Psoas muscle (tissue), 7 donors: ENCODE measurements at regions not wholly inside any gene's neighbourhood (a gene's known extent, or its start where the extent isn't known, plus 50 kb on each side); places are given as distances from the start of the nearest gene placed in this dataset.

Source experiments
- ATAC-seq, 4 donors: fragments of 200-7000 bp; cut with Tn5 transposase; one replicate each; pipeline ENCODE4 v1.9.1; 2020; ENCODE audit warnings: moderate library complexity in 3 of 4, mild to moderate bottlenecking in 2 of 4
- DNase-seq, 2 donors: peaks; one replicate each; pipeline ENCODE4 v3.0.0-alpha.2; 2020
- H3K27ac ChIP-seq: fragments of 200-600 bp; one replicate; pipeline ENCODE4 v1.8.0; 2022
- H3K27me3 ChIP-seq, 3 donors: fragments of 200-600 bp in 1 of 3; one replicate each; pipeline versions ENCODE4 v1.6.1 to v1.8.0; 2013 to 2022; ENCODE audit warnings: low read length in 2 of 3, mild to moderate bottlenecking in 2 of 3, moderate library complexity in 1 of 3; ENCODE audit not compliant: insufficient read depth in 3 of 3
- H3K36me3 ChIP-seq, 2 donors: fragments of 200-600 bp in 1 of 2; one replicate each; pipeline versions ENCODE4 v1.6.1 to v1.8.0; 2013 to 2022; ENCODE audit warnings: low read depth in 1 of 2, mild to moderate bottlenecking in 1 of 2, moderate library complexity in 1 of 2; ENCODE audit not compliant: insufficient read depth in 1 of 2
- H3K4me1 ChIP-seq: fragments of 200-600 bp; one replicate; pipeline ENCODE4 v1.8.0; 2022
- H3K4me3 ChIP-seq: fragments of 200-600 bp; one replicate; pipeline ENCODE4 v1.8.0; 2022; ENCODE audit warnings: mild to moderate bottlenecking
- H3K9me3 ChIP-seq: fragments of 200-600 bp; one replicate; pipeline ENCODE4 v1.8.0; 2022
- CTCF ChIP-seq: fragments of 200-600 bp; IDR thresholded peaks from one replicate; pipeline ENCODE4 v1.8.0; 2022; ENCODE audit warnings: antibody characterized with exemption
- WGBS, 3 donors: extraction: QIAGEN DNeasy Blood & Tissue Kit; methylation state at CpG; one replicate each; pipeline versions ENCODE4 v1.1.6 to v1.1.7; 2013; 5-methylcytosine and 5-hydroxymethylcytosine counted together
- intact Hi-C, 2 donors: fragments of 100-400 bp; cut with DNase I; formaldehyde crosslinking; loops; one replicate each; pipeline versions ENCODE4 v1.11.0 to v1.14.2; 2022
- donor health status: healthy with polysubstance abuse.
- donor health status: DM: no; HTN: no; CAD: no; lungs with moderate emphysema.
- donor health status: Bipolar disorder and iron deficiency.
- donor health status: healthy.
- donor health status: DM: yes; HTN: yes; CAD: no.
- donor health status: DM: no; HTN: no; CAD: no.
- donor health status: DM: yes; HTN: yes; CAD: no.

- no peaks in the 10 kb centered on the region for H3K4me1 ChIP-seq
These were observed 513.3 kb upstream of the SEMA6D start for GRCh38 chr15:47203993-47204392.

GRCh38 chr15:47206358-47206978 lies 510.8 kb upstream of the SEMA6D start:
- no peak overlapping the region for H3K27ac ChIP-seq
- H3K27me3 ChIP-seq: no peaks in the 10 kb centered on the region
- H3K4me3 ChIP-seq: no peak overlapping the region
- no peaks in the 10 kb centered on the region for H3K9me3 ChIP-seq
- no peaks in the 10 kb centered on the region for H3K36me3 ChIP-seq
- WGBS, 3 donors: 69 to 75% (median 72%) methylated on average over 7 of the region's 7 CpGs
- intact Hi-C loops: no loop called here
- ATAC-seq (no peak), DNase-seq (no peak)
- no peaks in the 10 kb centered on the region for H3K4me1 ChIP-seq
- no peak for TF ChIP-seq CTCF

More at GRCh38 chr15:47203993-47204392, 513.3 kb upstream of the SEMA6D start:
- H3K27ac ChIP-seq: no peak overlapping the region
- no peak for ATAC-seq
- H3K27me3 ChIP-seq: no peaks in the 10 kb centered on the region
- H3K9me3 ChIP-seq: no peaks in the 10 kb centered on the region
- TF ChIP-seq CTCF: no peak
- intact Hi-C loops: no loop called here
- no peaks in the 10 kb centered on the region for H3K36me3 ChIP-seq
- WGBS, 3 donors: 63 to 82% (median 79%) methylated on average over 1 of the region's 1 CpG
- no peak for DNase-seq
- H3K4me3 ChIP-seq: no peak overlapping the region

- H3K4me1 ChIP-seq: no peaks in the 10 kb centered on the region
- intact Hi-C loops: no loop called here
- H3K27ac ChIP-seq: no peak overlapping the region
- no peak for DNase-seq
- no peak for TF ChIP-seq CTCF
- H3K27me3 ChIP-seq: no peaks in the 10 kb centered on the region
- H3K4me3 ChIP-seq: no peak overlapping the region
- no peaks in the 10 kb centered on the region for H3K36me3 ChIP-seq
- no peak for ATAC-seq
- H3K9me3 ChIP-seq: no peaks in the 10 kb centered on the region
- WGBS, 3 donors: 83 to 92% (median 89%) methylated on average over 3 of the region's 3 CpGs
These were observed 507.7 kb upstream of the SEMA6D start for GRCh38 chr15:47209591-47209990.

- no peaks in the 10 kb centered on the region for H3K4me1 ChIP-seq
- WGBS, 3 donors: 59 to 75% (median 73%) methylated on average over 9 of the region's 9 CpGs
- ATAC-seq (no peak), DNase-seq (no peak)
- intact Hi-C loops: no loop called here
- no peaks in the 10 kb centered on the region for H3K27me3 ChIP-seq
- H3K27ac ChIP-seq: no peak overlapping the region
- no peak overlapping the region for H3K4me3 ChIP-seq
- no peaks in the 10 kb centered on the region for H3K36me3 ChIP-seq
- no peak for TF ChIP-seq CTCF
- no peaks in the 10 kb centered on the region for H3K9me3 ChIP-seq
These were observed 504.9 kb upstream of the SEMA6D start for GRCh38 chr15:47212222-47213010.
